CD4-positive, CD25-positive, alpha-beta regulatory T cell (primary cell): ENCODE measurements at regions not wholly inside any gene's neighbourhood (a gene's known extent, or its start where the extent isn't known, plus 50 kb on each side); places are given as distances from the start of the nearest gene placed in this dataset.
"Not testable (repeated sequence)": the region's sequence is repeated elsewhere in the genome, so short reads cannot be mapped to it uniquely, and the experiment has no call there.

Source experiments
- ATAC-seq, 2 donors: fragments of 150-1000 bp; cut with Tn5 transposase; one replicate each; pipeline ENCODE4 v1.10.0; 2021; ENCODE audit warnings: low read depth in 2 of 2, moderate number of reproducible peaks in 2 of 2, moderate library complexity in 1 of 2
- DNase-seq, 3 donors: peaks; one replicate each; pipeline versions ENCODE4 v3.0.0 to v3.0.0-alpha.2; 2012 to 2022; ENCODE audit warnings: mixed read lengths in 1 of 3
- H3K27ac ChIP-seq: one replicate; pipeline ENCODE4 v1.7.0; 2013; ENCODE audit warnings: mild to moderate bottlenecking, low read length; ENCODE audit not compliant: insufficient read depth, poor library complexity, severe bottlenecking
- H3K27me3 ChIP-seq: one replicate; pipeline ENCODE4 v1.7.0; 2013; ENCODE audit warnings: low read length; ENCODE audit not compliant: control insufficient read depth, insufficient read depth
- H3K36me3 ChIP-seq: one replicate; pipeline ENCODE4 v1.7.0; 2013; ENCODE audit warnings: mild to moderate bottlenecking, low read length, moderate library complexity; ENCODE audit not compliant: control insufficient read depth, insufficient read depth
- H3K4me1 ChIP-seq: 2 replicates; pipeline ENCODE4 v1.7.0; 2013; ENCODE audit warnings: mild to moderate bottlenecking, low read length; ENCODE audit not compliant: insufficient read depth, control insufficient read depth, poor library complexity, severe bottlenecking
- H3K4me3 ChIP-seq: one replicate; pipeline ENCODE4 v1.7.0; 2013; ENCODE audit warnings: low read depth, mild to moderate bottlenecking, low read length, moderate library complexity
- H3K9me3 ChIP-seq, 2 experiments: 1 replicate in 1 of 2; 2 replicates in 1 of 2; pipeline ENCODE4 v1.7.0; 2013; ENCODE audit warnings: low read length in 2 of 2, mild to moderate bottlenecking in 1 of 2, moderate library complexity in 1 of 2; ENCODE audit not compliant: control insufficient read depth in 2 of 2
- H3K27ac Mint-ChIP-seq, 3 donors: one replicate each; pipeline ENCODE4 v1.8.0; 2020 to 2022; ENCODE audit warnings: mild to moderate bottlenecking in 3 of 3, mixed read lengths in 3 of 3, moderate library complexity in 2 of 3
- H3K27me3 Mint-ChIP-seq: one replicate; pipeline ENCODE4 v1.8.0; 2022; ENCODE audit warnings: mild to moderate bottlenecking, mixed read lengths
- H3K36me3 Mint-ChIP-seq: one replicate; pipeline ENCODE4 v1.8.0; 2020; ENCODE audit warnings: mixed read lengths
- H3K4me1 Mint-ChIP-seq, 4 donors: one replicate each; pipeline ENCODE4 v1.8.0; 2020 to 2022; ENCODE audit warnings: mixed read lengths in 4 of 4, mild to moderate bottlenecking in 1 of 4
- H3K4me3 Mint-ChIP-seq, 4 donors: one replicate each; pipeline ENCODE4 v1.8.0; 2020 to 2022; ENCODE audit warnings: mild to moderate bottlenecking in 4 of 4, mixed read lengths in 4 of 4, moderate library complexity in 3 of 4
- H3K9me3 Mint-ChIP-seq, 7 donors: one replicate each; pipeline ENCODE4 v1.8.0; 2020 to 2022; ENCODE audit warnings: mixed read lengths in 7 of 7, mild to moderate bottlenecking in 3 of 7, moderate library complexity in 2 of 7

DNA sequence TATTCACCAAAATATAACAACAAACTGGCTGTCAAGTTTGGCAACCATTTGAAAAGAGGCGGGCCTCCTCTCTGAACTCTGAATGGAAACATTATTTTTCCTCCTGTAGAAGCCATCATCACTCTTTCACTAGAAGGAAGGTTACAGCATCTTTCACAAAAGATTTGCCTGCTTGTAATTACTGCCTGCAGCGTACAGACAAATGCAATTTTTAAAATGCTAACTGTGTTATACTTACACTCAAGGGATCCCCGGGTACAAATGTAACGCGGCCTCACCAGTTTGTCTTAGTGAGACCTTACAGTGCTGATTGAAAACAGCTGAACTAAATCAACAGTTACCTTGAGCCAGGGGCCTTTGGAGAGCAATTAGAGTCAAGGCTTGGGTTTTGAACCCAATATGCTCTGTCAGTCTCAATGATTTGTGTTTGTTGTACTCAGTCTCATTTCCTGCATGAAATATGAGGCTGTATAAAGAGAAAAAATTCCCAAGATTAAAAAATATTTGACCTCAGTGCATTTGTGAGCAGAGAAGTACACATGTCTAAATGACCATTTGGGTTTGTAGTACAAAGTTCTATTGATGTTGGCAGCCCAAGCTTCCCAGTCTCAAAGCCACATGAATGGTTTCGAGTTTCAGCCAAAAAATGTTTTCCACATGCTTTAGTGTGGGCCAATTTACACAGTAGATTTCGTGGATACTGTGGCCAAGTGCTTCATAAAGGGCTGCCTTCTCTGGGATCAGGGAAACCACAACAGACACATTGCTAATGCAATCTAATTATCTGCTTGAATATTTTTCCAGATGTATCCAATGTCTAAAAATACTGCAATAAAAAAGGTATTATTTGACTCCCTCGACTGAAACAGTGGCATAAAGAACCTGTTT, 500.0 kb downstream of the SPATA31D1 start:
- no peaks in the 10 kb centered on the region for H3K4me1 Mint-ChIP-seq
- H3K27me3 Mint-ChIP-seq = no peaks in the 10 kb centered on the region
- H3K27ac Mint-ChIP-seq = no peak overlapping the region
- Histone ChIP-seq H3K36me3 (no peaks in the 10 kb centered on the region), H3K4me1 (no peaks in the 10 kb centered on the region), H3K27me3 (no peaks in the 10 kb centered on the region), H3K4me3 (no peak overlapping the region), H3K9me3 (peaks cover 0 to 5% of the 10 kb centered on the region in 2 experiments), H3K27ac (no peak overlapping the region)
- H3K4me3 Mint-ChIP-seq = no peak overlapping the region
- H3K36me3 Mint-ChIP-seq = no peaks in the 10 kb centered on the region
- no peak for DNase-seq
- peaks cover 0 to 13% (median 4%) of the 10 kb centered on the region in 7 donors for H3K9me3 Mint-ChIP-seq
- no peak for ATAC-seq

- no peak overlapping the region for H3K4me3 Mint-ChIP-seq
- no peak overlapping the region for H3K27ac Mint-ChIP-seq
- H3K27me3 ChIP-seq = no peaks in the 10 kb centered on the region
- H3K27ac ChIP-seq = no peak overlapping the region
- H3K36me3 ChIP-seq = no peaks in the 10 kb centered on the region
- DNase-seq (no peak), ATAC-seq (no peak)
- H3K9me3 Mint-ChIP-seq = peaks cover 0 to 13% (median 4%) of the 10 kb centered on the region in 7 donors
- no peaks in the 10 kb centered on the region for H3K36me3 Mint-ChIP-seq
- no peaks in the 10 kb centered on the region for H3K4me1 Mint-ChIP-seq
- H3K4me1 ChIP-seq = no peaks in the 10 kb centered on the region
- no peak overlapping the region for H3K4me3 ChIP-seq
- H3K9me3 ChIP-seq = peaks cover 0 to 5% of the 10 kb centered on the region in 2 experiments
- H3K27me3 Mint-ChIP-seq = no peaks in the 10 kb centered on the region
Measured at GRCh38 chr9:82489201-82489821, 500.7 kb downstream of the SPATA31D1 start.

GRCh38 chr9:82490019-82490499, 501.5 kb downstream of the SPATA31D1 start:
- no peak for ATAC-seq

DNA sequence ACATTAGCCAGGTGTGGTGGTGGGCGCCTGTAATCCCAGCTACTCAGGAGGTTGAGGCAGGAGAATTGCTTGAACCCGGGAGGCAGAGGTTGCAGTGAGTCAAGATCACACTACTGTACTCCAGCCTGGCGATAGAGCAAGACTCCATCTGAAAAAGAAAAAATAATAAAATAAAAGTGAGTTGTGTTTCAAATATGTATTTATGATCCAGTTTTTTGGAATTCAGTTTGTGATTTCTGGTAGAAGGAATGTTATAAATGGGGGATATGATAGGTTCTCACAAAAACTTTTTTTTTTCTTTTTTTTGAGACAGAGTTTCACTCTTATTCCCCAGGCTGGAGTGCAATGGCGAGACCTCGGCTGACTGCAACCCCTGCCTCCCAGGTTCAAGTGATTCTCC, 502.2 kb downstream of the SPATA31D1 start:
- not testable (repeated sequence) for H3K4me3 ChIP-seq, H3K27me3 Mint-ChIP-seq, H3K9me3 ChIP-seq, H3K27me3 ChIP-seq, H3K4me3 Mint-ChIP-seq, H3K36me3 ChIP-seq, DNase-seq, H3K36me3 Mint-ChIP-seq, H3K4me1 Mint-ChIP-seq, H3K27ac ChIP-seq, H3K27ac Mint-ChIP-seq, ATAC-seq, H3K4me1 ChIP-seq
- H3K9me3 Mint-ChIP-seq = peaks cover 0 to 12% (median 4%) of the 10 kb centered on the region in 7 donors

More at GRCh38 chr9:82490019-82490499, 501.5 kb downstream of the SPATA31D1 start:
- DNase-seq = no peak
- no peak overlapping the region for H3K27ac Mint-ChIP-seq
- H3K4me1 Mint-ChIP-seq = no peaks in the 10 kb centered on the region
- no peaks in the 10 kb centered on the region for H3K36me3 Mint-ChIP-seq
- H3K27me3 Mint-ChIP-seq = no peaks in the 10 kb centered on the region
- Histone ChIP-seq H3K4me3 (no peak overlapping the region), H3K4me1 (no peaks in the 10 kb centered on the region), H3K9me3 (peaks cover 0 to 5% of the 10 kb centered on the region in 2 experiments), H3K27ac (no peak overlapping the region), H3K36me3 (no peaks in the 10 kb centered on the region), H3K27me3 (no peaks in the 10 kb centered on the region)
- peaks cover 0 to 11% (median 4%) of the 10 kb centered on the region in 7 donors for H3K9me3 Mint-ChIP-seq
- H3K4me3 Mint-ChIP-seq = no peak overlapping the region

DNA sequence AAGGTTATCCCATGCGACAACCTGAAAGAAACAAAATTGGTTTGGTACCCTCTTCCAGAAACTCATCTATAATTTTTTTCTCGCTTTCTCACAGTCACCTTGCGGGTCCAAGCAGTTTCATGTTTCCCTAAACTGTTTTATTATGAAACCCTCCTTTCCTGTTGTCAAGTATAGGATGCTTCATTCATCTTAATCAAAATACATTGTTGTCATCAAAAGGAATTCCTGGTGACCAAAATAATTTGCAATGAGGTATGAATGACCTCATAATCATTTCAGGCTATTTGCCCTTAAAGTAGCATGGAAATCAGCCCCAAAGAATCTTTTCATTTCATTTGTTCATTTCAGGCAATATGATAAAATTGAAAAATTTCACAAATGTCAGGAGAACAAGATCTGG, 503.0 kb downstream of the SPATA31D1 start:
- H3K27ac Mint-ChIP-seq = no peak overlapping the region
- H3K36me3 ChIP-seq = no peaks in the 10 kb centered on the region
- no peaks in the 10 kb centered on the region for H3K27me3 Mint-ChIP-seq
- DNase-seq = no peak
- H3K9me3 ChIP-seq = peaks cover 0 to 10% of the 10 kb centered on the region in 2 experiments
- no peak overlapping the region for H3K4me3 Mint-ChIP-seq
- no peaks in the 10 kb centered on the region for H3K4me1 ChIP-seq
- H3K27me3 ChIP-seq = no peaks in the 10 kb centered on the region
- no peak for ATAC-seq
- H3K36me3 Mint-ChIP-seq = no peaks in the 10 kb centered on the region
- H3K27ac ChIP-seq = no peak overlapping the region
- H3K4me1 Mint-ChIP-seq = no peaks in the 10 kb centered on the region
- no peak overlapping the region for H3K4me3 ChIP-seq
- H3K9me3 Mint-ChIP-seq = peaks cover 0 to 12% (median 4%) of the 10 kb centered on the region in 7 donors

DNA sequence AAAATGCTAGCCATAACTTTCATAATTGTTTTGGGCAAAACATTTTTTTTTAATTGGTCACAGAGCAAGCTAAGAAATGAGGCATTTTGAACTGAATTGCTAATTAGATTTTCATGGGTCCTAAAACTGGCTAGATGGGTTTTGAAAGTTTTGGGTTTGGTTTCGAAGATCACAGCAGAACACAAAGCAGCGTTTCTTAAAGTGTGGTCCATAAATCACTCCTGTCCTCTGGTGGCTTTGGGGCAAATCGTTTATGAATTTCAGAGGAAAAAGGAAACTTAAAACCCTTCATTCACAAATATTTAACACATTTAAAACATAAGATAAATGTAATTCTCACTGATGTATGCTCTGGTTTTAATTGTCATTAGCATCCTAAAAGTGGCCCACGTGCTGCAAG, 503.7 kb downstream of the SPATA31D1 start:
- H3K9me3 ChIP-seq = peaks cover 0 to 16% of the 10 kb centered on the region in 2 experiments
- ATAC-seq = no peak
- no peaks in the 10 kb centered on the region for H3K27me3 ChIP-seq
- no peaks in the 10 kb centered on the region for H3K36me3 ChIP-seq
- H3K9me3 Mint-ChIP-seq = peaks cover 0 to 13% (median 4%) of the 10 kb centered on the region in 7 donors
- H3K36me3 Mint-ChIP-seq = no peaks in the 10 kb centered on the region
- H3K4me3 Mint-ChIP-seq = no peak overlapping the region
- no peaks in the 10 kb centered on the region for H3K4me1 Mint-ChIP-seq
- H3K4me3 ChIP-seq = no peak overlapping the region
- no peaks in the 10 kb centered on the region for H3K27me3 Mint-ChIP-seq
- DNase-seq = no peak
- H3K27ac Mint-ChIP-seq = no peak overlapping the region
- H3K4me1 ChIP-seq = no peaks in the 10 kb centered on the region
- H3K27ac ChIP-seq = no peak overlapping the region

DNA sequence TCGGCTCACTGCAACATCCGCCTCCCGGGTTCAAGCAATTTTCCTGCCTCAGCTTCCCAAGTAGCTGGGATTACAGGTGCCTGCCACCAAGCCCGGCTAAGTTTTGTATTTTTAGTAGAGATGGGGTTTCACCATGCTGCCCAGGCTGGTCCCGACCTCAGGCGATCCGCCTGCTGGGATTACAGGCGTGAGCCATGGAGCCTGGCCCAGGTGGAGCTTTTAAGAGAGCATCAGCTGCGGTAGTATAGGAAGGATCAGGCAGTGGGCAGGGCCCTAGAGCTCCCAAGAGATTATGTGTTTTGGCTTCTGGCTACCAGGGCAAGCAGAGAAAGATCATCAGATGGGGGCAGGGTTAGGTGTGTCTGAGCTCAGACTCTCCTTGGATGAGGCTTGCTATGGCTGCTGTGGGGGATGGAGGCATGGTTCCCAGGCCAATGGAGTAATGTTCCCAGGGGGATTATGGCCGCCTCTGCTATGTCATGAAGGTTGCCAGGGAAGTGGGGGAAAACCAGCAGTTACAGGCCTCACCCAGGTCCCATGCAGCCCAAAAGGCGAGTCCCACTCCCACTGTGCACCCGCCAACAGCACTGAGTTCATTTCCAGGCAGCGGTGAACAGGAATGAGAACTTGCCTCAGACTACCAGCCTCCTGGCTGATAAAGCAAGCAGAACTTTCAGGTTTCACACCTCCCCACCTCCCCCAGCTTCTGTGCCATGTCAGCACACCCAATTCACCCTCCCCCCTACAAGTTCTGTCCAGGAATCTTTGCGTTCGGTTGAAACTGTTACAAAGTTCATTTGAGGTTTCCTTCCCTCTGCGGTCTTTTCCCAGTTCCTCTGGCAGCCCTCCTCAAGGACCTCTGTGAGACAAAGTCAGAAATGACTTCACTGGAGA, 507.6 kb downstream of the SPATA31D1 start:
- no peaks in the 10 kb centered on the region for H3K27me3 Mint-ChIP-seq
- no peak overlapping the region for H3K4me3 Mint-ChIP-seq
- DNase-seq (no peak), ATAC-seq (no peak)
- H3K4me1 Mint-ChIP-seq = no peaks in the 10 kb centered on the region
- Histone ChIP-seq H3K4me3 (no peak overlapping the region), H3K9me3 (peaks cover 0 to 16% of the 10 kb centered on the region in 2 experiments), H3K4me1 (no peaks in the 10 kb centered on the region), H3K27me3 (no peaks in the 10 kb centered on the region), H3K27ac (no peak overlapping the region), H3K36me3 (no peaks in the 10 kb centered on the region)
- H3K27ac Mint-ChIP-seq = no peak overlapping the region
- no peaks in the 10 kb centered on the region for H3K36me3 Mint-ChIP-seq
- H3K9me3 Mint-ChIP-seq = peaks cover 0 to 13% (median 4%) of the 10 kb centered on the region in 7 donors
